ENCODE measurements at regions not wholly inside any gene's neighbourhood (a gene's known extent, or its start where the extent isn't known, plus 50 kb on each side); places are given as distances from the start of the nearest gene placed in this dataset.
A peak's percentile ranks its signal among the peaks of the same experiment; 100 is the strongest.
"Not testable (repeated sequence)": the region's sequence is repeated elsewhere in the genome, so short reads cannot be mapped to it uniquely, and the experiment has no call there.

DNA sequence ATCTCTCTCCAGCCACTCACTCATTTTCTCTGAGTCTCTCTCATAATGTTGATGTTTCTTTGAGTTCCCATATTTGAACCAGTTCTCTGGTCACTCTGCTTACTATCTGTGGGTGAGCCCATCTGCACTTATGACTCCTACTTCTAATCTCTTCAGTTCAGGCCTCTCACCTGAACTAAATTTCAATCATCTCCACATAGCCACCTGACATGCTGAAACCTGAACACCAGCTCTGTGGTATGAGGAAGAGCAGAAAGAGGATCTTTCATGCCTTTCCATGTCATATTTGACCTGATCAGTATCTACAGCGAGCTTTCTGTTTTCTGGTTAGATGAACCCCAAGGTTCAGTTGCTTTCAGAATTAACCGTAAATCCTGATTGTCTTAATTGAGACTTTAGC, 122.2 kb upstream of the ESX1 start:
- DNase-seq (ENCODE audit: low spot score): no peak

DNA sequence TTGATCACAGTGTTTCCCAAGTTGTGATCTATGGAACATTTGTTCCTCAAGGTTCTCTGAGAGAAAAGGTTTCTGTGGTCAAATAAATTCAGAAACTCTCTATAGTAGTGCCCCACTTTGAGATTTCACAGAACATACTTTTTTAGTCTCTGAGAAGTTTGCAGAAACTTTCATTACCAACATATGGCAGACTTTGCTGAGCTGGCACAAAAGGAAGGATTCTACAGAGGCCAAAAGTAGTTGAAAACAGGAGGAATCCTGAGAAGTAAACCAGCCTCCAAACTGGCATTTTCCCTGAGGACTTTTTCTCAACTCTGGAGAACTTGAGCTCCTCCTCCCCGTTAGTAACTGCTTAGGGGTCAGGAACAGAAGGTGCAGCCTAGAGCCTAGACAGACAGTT, 117.8 kb upstream of the ESX1 start:
- no peak for DNase-seq (ENCODE audit: low spot score)

DNA sequence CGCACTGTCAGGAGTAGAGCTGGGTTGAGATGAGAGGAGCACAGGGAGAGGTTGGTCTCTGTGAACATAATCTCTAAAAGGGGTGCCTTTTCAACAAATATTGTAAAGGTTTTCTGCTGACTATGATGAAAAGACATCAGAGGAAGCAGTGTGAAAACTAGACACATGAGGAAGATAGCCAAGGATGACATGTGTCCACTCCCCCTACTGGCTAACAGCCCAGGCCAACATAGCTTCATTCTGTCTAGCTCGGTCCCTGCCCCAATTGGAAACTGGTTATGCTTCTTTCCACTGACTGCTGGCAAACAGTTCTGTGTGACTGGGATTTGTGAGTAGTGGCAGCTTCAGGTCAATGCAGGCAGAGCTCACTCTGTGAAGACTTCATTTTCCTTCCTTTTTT, 115.4 kb upstream of the ESX1 start:
- DNase-seq (ENCODE audit: low spot score): peak; percentile 6

DNA sequence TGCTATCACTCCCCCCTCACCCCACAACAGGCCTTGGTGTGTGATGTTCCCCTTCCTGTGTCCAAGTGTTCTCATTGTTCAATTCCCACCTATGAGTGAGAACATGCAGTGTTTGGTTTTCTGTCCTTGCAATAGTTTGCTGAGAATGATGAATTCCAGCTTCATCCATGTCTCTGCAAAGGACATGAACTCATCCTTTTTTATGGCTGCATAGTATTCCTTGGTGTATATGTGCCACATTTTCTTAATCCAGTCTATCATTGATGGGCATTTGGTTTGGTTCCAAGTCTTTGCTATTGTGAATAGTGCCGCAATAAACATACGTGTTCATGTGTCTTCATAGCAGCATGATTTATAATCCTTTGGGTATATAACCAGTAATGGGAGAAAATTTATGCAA, 106.0 kb upstream of the ESX1 start:
- not testable (repeated sequence) for DNase-seq (ENCODE audit: low spot score)

DNA sequence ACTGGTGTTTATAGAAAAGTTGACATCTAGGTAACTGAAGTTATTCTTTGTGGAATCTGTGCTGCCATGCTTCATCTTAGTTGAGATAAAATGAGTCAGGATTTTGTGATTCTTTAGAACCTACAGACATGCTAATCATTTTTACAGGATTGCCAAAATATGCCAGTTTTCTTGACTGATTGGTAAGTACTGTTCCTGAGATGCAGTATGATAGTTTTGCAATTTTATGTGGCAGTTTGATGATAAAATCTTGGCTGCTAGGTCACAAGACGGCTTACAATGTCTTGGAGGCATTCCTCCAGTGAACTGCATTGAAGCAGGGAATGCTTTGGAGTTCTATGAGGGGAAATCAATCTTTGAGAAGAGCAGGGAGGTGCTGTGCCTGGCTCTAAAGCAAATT, 104.4 kb upstream of the ESX1 start:
- DNase-seq (ENCODE audit: low spot score): no peak

DNA sequence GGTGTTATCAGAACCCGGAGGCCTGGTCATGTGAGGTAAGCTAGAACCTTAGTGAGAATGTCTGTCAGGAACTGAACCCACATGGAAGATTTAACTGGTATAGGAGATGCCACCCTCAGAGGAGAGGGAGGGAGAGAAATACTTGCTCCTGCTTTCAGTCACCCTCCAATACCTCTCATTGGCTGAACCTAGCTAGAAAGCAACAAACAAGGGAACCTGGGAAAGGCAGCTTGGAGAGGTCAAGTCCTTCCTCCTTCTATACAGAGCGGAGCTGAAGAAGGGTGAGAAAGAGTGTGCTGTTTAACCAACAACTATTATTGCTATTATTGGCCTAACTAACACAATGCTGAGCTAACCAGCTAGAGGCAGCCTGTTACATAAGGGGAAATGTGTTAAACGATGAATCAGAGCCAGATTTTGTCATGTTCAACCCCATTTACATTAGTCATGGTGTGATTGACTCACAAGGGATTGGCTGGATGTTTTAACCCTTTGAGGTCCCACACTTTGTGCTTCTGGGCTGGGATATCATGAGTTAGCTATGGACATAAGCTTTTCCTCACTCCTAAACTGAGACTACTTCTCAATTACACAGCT, 96.5 kb upstream of the ESX1 start:
- DNase-seq (ENCODE audit: low spot score): no peak

DNA sequence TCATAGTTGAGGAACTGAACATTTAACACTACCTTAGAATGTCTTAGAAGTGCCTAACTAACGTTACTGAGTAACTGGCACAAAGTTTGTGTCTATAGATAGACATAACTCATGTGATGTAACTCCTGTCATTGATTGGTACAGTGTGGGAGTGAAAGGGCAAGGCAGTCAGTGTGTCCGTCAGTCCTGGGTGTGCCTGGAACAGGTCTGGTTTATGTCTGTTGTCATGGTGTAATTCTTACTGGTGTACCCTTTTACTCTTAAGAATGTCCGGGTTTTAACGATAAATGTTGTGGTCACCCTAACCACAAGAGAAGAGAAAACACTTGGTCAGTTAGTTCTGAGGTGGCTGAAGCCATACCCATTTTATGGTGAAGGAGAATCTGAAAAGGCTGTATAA, 93.1 kb upstream of the ESX1 start:
- no peak for DNase-seq (ENCODE audit: low spot score)

DNA sequence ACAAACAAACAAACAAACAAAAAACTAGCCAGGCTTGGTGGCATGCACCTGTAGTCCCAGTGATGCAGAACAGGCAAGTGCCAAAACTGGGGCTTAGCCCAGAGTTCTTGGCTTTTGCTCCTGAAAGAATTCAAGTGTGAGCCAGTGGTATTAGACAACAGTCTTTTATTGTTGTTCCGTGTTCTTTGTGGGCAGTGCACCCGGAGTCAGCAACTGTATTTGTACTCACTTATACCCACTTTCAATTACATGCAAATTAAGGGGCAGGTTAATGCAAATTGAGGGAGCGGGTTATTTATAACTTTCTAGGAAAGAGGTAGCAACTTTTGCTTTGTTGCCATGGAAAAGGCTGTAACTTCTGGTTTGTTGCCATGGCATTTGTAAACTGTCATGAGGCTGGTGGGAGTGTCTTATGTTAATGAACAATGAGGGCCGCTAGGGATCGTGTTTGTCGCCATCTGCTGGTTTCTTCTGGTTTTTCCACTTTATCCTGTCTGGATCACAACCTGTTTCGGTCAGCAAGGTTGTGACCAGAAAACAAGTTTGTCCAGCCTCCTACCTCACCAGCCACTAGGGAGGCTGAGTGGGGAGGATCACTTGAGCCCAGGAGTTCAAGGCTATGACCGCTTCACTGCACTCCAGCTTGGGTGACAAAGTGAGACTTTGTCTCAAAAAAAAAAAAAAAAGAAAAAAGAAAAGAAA, 88.8 kb upstream of the ESX1 start:
- peak; percentile 4 for DNase-seq (ENCODE audit: low spot score)

DNA sequence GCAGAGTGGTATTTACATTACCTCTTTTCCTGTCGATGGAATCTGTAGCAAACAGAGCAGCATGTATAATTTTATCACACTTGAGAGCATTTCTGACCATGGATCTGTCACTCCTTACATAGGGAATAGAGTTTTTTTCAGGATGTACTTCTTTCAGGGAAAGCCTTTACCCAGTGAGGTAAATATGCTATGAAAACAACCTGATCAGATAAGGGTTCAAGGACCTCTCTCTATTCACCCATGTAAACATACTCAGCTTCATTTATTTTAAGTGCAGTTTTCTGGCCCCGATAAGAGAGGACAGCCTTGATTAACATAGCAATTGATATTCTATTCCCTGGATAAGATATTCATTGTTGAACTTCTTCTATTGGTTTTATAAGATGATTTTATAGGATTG, 87.3 kb upstream of the ESX1 start:
- no peak for DNase-seq (ENCODE audit: low spot score)

DNA sequence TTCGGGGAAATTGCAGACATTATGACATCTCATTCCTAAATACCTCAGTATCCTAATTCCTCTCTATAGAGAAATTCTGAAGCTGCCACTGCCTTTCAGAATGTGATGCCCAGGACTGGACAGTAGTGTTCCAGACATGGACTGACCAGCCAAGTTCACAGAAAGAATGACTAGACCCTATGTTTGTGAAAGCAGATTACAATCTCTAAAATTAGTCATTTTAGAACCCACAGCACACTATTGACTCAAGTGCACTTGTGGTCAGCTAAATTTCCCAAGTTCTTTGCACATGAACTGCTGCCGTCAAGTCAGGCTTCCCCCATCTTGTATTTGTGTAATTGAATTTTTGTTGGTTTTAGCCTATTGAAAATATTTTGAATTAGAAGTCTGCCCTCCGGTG, 81.0 kb upstream of the ESX1 start:
- no peak for DNase-seq (ENCODE audit: low spot score)

DNA sequence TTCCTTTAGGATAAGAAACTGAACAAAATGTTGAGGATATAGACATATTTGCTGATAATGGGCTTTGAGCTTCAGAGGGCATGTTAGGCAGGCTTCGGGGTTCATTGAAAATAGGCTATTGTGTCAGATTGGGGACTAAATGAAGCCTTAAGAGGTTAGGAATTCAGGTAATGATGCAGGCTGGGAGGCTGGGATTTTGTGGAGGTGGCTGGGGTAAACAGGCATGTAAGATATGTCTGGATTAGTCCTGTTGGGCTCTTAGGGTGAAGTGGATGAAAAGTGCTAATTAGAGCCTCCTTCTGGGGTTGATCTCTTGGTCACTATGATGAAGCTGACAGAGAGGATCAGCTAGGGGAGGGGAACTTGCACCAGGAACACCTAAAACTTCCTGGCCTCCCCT, 80.2 kb upstream of the ESX1 start:
- DNase-seq (ENCODE audit: low spot score): no peak

DNA sequence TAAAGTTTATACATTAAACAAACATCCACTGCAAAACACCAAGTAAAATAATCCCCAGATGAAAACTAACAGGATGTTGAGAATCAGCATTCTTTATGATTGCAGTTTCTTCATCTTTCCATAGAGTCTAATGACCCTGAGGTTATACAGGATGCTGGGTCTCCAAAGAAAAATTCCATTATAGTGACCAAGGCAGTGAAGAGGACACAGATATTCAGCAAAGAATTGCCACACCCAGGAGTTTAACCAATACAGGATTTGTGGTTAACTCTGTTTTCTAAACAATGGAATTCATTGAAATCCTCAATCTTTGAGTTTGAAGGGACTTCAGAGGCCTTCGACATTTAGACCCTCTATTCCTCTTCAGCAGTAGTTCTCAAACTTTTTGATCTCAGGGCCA, 76.2 kb upstream of the ESX1 start:
- DNase-seq (ENCODE audit: low spot score): no peak

DNA sequence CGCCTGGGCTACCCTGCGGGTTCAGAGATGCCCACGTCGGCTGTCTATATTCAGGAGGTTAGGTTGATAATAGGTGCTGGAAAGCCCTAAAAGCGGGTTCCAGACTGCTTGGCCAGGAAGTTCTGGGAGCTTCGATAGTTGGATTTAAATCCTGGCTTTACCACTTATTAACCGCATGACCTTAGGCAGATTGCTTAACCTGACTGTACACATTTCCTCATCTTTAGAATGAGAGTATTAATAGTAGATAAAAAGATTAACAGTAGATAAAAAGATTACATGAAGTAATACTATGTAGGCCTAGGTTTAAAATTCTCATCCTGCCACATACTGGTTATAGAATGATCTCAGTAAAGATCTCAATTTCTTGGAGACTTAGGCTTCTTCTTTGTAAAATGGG, 75.0 kb upstream of the ESX1 start:
- no peak for DNase-seq (ENCODE audit: low spot score)

DNA sequence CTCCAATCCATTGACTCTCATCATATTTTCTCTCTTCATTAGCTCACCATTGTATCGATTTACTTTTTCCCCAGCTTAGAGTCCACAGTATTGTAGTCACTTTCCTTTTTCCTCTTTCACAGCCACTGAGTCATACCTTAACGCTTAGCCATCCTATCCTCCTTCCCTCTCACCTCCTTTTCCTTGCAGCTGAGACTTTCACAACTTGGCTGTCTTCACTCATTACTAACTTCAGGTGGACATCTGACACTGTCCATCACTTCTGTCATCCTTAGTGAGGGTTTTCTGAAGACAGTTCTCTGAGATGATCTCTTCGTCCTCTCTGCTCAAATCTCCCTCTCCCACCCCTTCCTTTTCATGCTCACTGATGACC, 70.5 kb upstream of the ESX1 start:
- no peak for DNase-seq (ENCODE audit: low spot score)

DNA sequence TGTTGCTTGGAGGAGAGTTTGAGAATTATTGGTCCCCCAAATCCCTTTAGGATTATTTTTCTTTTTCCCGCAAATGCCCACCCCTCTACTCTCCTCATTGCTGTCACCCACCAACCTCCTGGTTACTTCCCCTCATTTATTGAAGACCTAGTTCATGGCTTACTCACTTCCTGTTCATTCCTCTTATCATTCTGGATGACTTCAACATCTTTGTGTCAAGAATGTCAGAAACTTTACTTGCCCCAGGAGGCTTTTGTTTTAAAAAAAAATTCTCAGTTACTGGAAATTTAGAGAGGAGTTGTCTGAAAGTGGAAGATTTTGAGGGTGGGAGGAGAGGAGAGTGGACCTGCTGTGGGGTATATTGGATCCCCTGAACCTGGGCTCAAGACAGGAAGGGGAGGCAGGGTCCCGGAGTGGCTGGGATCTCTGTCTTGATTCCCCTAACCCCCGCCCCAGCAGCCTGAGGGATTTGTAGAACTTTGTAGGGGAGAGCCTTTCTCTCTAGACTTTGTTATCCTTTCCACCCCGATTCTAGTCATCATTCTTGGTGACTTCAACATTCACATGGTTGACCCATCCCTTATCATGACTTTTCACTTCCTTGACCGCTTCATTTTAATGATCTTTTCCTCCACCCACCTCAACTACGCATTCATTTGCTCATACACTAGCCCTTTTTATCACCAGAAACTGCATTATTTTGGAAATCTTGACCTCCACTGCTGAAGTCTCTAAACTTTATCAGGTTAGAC, 69.9 kb upstream of the ESX1 start:
- DNase-seq (ENCODE audit: low spot score): no peak

DNA sequence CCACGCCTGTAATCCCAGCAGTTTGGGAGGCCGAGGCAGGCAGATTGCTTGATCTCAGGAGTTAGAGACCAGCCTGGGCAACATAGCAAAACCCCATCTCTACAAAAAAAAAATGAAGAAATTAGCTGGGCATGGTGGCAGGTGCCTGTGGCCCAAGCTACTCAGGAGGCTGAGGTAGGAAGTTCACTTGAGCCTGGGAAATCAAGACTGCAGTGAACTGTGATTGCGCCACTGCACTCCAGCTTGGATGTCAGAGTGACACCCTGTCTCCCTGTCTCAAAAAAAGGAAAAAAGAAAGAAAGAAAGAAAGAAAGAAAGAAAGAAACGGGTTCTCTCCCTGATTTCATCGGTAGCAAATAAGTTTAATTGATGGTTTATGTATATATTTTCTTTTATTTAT, 64.6 kb upstream of the ESX1 start:
- DNase-seq (ENCODE audit: low spot score): no peak

DNA sequence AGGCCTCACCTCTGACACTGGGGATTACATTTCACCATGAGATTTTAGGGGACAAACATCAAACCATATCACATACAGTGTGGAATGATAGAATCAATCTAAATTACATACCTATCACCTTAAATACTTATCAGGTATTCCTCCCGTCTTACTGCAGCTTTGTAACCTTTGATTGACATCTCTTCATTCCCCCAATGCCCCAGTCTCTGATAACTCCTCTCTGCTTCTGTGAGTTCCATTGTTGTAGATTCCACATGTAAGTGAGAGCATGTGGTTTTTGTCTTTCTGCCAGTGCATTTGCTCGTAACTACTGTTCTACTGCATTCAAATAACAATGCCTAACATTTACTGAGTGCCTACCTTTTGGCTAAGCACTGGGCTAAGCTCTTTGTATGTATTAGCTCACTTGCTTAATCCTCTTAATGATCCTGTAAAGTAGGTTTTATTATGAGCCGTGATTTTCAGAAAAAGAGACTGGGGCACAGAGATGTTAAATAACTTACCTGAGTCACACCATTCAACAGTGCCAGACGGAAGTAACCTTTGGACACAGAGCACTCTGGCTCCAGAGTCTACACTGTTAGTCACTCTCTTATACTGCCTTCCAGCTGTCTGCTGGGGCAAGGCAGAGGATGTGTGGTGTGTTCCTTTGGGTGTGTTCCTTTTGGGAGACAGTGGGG, 63.7 kb upstream of the ESX1 start:
- no peak for DNase-seq (ENCODE audit: low spot score)

DNA sequence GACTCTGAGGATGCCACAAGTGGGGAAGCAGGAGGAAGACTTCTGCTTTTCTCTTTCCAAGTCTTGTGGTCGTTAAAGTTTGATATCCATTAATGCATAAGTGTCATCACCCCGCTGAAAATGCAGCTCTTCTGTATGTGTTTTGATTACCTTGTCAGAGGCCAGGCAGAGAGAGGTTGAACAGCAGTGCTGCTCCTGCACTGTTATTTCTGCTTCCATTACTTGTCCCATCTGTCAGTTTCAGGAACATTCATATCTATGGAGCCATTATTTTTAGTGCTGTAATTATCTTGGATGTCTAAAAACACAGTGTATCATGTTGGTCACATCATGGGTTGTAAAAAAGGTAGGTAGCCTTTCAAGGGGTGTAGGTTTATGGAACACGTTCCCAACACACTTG, 62.0 kb upstream of the ESX1 start:
- no peak for DNase-seq (ENCODE audit: low spot score)

DNA sequence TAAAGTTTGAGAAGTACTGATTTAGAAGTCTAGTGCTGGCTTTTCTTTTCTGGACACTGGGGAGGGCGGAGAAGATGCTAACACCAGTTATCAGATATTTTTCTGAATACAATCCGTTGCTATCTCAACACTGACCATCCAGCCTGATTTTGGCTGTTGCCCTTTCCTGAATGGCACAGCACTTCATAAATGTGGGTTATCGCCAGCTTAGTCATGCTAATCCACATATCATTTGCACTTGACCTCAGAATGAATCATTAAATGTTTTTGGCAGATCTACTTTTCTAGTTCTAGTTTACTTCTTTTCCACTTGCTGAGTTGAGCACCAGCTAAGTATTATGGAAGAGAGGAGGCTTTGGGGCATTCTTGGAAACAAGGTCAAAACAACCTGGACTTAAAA, 60.8 kb upstream of the ESX1 start:
- no peak for DNase-seq (ENCODE audit: low spot score)

DNA sequence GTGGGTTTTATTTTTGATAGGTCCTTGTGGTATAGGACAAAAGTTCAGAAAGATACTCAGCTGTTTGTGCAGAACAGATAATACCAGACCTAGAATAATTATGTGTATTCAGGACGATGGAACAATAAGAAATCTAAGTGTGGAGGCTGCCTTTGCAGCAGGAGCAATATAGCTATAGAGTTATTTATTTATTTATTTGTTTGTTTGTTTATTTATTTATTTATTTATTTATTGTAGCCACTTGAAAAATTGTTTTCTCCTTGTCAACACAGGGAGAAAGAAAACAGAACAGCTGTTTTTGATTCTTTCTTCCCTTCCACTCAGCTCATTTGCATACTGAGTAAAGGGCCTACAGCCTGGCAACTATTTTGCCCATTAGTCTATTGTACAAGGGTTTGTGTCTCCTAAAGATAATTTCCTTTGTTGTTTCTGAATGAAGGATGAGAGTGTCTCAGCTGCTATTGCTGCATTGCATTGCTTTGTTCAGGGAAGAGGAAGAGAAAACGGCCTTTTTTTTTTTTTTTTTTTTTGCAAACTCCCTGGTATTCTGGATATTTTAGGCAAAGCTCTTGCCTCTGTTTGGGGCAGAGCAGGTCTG, 56.0 kb upstream of the ESX1 start:
- DNase-seq (ENCODE audit: low spot score): no peak

DNA sequence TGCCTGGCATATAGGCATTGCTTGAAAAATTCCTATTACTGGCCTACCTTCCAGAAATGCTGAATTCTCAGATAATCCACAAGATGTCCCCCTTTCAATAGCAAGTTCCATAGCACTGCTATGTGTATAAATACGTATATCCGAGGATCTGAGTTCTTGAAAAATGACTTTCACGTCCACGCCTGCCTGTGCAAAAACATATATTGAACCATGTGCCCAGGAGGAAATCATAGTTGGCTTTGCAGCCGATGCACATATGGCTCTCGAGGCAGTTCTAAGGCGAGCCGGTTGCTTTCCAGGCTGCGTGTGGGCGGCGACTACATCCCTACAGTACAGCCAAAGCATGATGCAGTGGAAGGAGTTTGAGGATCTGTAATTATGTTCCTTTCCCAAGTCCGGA, 55.4 kb upstream of the ESX1 start:
- peak; percentile 1 for DNase-seq (ENCODE audit: low spot score)

DNA sequence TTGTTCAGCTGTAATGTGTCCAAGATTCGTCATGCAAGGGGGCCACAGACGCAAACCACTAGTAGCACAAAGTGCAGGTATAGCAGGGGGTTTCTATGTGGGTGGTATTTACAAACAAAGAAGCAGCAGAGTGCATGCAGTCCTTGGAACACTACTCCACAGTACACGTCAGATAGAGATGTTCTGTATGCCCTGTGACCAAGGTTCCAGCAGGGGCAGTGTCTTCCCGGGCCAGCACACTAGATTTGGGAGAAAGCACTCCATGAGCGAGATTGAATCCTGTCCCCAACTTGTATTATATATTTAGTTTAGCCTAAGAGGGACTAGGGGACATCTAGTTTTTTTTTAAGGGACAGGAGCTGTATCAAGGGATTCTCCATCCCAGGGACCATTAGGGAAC, 54.4 kb upstream of the ESX1 start:
- DNase-seq (ENCODE audit: low spot score): no peak

DNA sequence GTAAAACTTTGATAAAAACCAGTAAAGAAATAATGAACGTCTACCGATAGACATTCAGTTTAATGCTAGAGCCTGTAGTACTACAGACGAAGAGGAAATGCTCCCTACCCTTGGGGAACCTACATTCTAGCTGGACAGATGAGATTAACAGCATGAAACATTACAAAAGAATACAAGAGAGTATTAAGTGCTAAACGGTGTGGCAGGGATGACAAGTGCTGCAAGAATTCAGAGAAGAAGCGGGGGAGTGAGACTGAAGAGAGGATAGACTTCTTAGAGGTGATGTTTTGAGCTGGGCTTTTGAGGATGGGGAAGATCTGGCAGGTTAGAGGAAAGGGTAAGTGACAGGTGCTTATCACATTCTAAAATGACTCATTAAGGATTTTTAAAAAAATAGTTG, 52.6 kb upstream of the ESX1 start:
- DNase-seq (ENCODE audit: low spot score): no peak

Data from HuH-7.5 (cell line).